ENCODE measurements at regions not wholly inside any gene's neighbourhood (a gene's known extent, or its start where the extent isn't known, plus 50 kb on each side); places are given as distances from the start of the nearest gene placed in this dataset.

DNA sequence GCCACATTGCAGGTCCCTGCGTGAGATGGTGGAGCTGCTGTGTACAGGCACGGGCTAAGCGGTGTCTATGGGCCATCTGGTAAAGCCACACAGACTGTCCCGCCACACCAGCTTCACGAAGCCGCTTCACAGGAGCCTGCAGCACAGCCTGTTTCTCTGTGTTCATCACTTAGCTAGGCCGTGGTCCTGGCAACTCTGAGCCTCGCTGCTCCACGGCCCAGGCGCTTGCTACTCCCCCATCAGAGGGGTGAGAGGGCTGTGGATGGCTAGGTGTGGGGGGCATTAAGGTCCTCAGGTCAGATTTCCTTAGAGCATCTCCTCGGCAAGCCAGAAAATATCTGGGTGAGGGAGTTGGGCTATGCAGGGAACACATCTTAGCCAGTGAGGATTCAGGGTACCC, 225.7 kb downstream of the GLI2 start:
- Histone ChIP-seq H3K4me3 (ENCODE audit: low read depth, low read length) (no peak overlapping the region), H3K9me3 (ENCODE audit: severe bottlenecking) (no peaks in the 10 kb centered on the region), H3K36me3 (no peaks in the 10 kb centered on the region), H3K27me3 (ENCODE audit: insufficient read depth, low read depth, severe bottlenecking) (no peaks in the 10 kb centered on the region), H3K27ac (no peak overlapping the region)
- DNase-seq: no peak
- TF ChIP-seq, protein P1, sequence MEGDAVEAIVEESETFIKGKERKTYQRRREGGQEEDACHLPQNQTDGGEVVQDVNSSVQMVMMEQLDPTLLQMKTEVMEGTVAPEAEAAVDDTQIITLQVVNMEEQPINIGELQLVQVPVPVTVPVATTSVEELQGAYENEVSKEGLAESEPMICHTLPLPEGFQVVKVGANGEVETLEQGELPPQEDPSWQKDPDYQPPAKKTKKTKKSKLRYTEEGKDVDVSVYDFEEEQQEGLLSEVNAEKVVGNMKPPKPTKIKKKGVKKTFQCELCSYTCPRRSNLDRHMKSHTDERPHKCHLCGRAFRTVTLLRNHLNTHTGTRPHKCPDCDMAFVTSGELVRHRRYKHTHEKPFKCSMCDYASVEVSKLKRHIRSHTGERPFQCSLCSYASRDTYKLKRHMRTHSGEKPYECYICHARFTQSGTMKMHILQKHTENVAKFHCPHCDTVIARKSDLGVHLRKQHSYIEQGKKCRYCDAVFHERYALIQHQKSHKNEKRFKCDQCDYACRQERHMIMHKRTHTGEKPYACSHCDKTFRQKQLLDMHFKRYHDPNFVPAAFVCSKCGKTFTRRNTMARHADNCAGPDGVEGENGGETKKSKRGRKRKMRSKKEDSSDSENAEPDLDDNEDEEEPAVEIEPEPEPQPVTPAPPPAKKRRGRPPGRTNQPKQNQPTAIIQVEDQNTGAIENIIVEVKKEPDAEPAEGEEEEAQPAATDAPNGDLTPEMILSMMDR (IDR thresholded peaks at IDR 0.05; ENCODE audit: low read depth, low read length): no peak

DNA sequence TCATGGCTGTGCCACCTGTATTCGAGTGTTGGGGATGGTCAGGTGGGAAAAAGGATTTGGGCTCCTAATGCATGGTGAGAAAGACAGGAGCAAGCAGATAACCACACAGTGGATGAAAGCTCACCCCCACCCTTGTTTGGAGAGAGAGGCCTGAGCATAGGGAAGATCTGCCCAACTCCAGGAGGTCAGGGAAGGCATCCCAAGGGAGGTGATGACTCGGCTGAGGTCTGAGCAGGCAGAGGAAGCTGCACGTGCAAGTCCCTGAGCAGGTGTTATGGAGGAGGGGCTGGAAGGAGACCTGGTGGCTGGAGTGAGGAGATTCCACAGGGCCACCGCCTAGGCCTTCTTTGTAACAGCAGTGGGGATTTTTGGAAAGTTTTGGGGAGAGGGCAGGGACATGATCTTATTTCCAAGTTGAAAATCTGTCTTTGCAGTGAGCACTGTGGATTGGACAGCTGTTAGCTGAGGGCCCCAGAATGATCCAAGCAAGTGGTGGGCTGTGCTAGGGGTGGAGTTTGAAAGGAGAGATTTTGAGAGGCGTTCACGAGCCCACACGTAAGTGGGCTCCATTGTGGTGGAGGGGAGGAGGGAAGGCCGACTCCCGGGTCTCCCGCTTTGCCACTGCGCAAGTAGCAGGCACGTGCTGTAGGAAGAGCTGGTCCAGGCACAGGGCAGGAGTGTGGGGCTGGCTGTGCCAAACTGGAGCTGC, 228.5 kb downstream of the GLI2 start:
- Histone ChIP-seq H3K9me3 (ENCODE audit: severe bottlenecking) (no peaks in the 10 kb centered on the region), H3K36me3 (no peaks in the 10 kb centered on the region), H3K27ac (no peak overlapping the region), H3K27me3 (ENCODE audit: insufficient read depth, low read depth, severe bottlenecking) (no peaks in the 10 kb centered on the region), H3K4me3 (ENCODE audit: low read depth, low read length) (no peak overlapping the region)
- no peak for DNase-seq
- TF ChIP-seq, protein P1 (IDR thresholded peaks at IDR 0.05; ENCODE audit: low read depth, low read length): no peak

DNA sequence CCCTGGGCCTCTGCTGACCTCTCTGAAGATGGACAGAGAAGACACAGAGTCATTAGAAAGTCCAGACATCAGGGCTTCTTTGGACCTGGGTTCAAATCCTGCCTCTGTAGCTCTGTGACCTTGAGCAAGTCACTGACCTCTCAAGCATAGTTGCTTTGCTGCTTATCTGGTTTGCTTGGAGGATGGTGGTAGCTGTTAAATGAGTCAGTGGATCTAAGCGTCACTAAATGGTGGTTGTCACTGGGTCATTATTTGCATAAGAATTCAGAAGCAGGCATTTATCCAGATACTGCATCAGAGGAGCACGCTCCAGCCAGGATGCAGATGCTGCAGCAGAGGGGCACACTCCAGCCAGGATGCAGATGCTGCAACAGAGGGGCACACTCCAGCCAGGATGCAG, 229.2 kb downstream of the GLI2 start:
- Histone ChIP-seq H3K27ac (no peak overlapping the region), H3K27me3 (ENCODE audit: insufficient read depth, low read depth, severe bottlenecking) (no peaks in the 10 kb centered on the region)
- DNase-seq: no peak

DNA sequence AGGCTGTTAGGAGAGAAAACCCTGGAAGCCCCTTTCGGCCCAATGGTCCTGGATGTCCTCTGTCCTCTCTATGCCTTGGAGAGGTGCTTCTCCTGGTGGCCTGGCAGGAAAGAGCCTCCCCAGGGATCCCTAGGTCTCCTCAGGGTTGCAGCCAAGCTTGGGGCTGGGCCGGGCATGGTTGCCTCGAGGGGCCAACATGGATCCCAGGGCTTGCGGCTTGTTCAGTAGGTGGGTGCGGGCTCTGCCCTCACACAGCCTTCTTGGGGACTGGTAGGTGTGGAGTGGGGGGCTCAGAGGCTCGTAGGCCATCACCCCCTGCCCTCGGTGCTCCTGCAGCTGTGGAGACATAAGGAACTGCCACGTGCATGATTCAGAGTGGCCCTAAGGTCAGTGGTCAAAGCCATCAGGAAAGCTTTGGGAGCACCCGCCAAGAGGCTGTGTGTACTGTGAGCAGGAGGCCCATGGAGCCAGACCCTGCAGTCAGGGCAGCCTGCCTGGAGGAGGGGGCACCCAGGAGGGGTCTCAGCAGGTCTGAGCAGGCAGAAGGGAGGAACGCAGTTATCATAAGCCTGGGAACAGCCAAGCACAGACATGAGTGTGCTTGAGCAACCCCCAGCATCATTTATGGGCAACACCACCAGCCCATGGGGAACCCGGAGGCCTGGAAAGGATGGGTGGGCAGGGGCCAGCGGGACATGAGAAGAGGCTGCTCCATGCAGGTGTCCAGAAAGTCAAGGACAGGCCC, 231.0 kb downstream of the GLI2 start:
- H3K4me3 ChIP-seq (ENCODE audit: low read depth, low read length): no peak overlapping the region
- H3K27ac ChIP-seq: no peak overlapping the region
- DNase-seq: no peak
- H3K27me3 ChIP-seq (ENCODE audit: insufficient read depth, low read depth, severe bottlenecking): no peaks in the 10 kb centered on the region
- TF ChIP-seq, protein P1 (IDR thresholded peaks at IDR 0.05; ENCODE audit: low read depth, low read length): no peak
- no peaks in the 10 kb centered on the region for H3K36me3 ChIP-seq
- H3K9me3 ChIP-seq (ENCODE audit: severe bottlenecking): no peaks in the 10 kb centered on the region

More for the DNA sequence above, 229.2 kb downstream of the GLI2 start:
- TF ChIP-seq, protein P1 (IDR thresholded peaks at IDR 0.05; ENCODE audit: low read depth, low read length): no peak
- H3K4me3 ChIP-seq (ENCODE audit: low read depth, low read length): no peak overlapping the region
- no peaks in the 10 kb centered on the region for H3K36me3 ChIP-seq
- H3K9me3 ChIP-seq (ENCODE audit: severe bottlenecking): no peaks in the 10 kb centered on the region

DNA sequence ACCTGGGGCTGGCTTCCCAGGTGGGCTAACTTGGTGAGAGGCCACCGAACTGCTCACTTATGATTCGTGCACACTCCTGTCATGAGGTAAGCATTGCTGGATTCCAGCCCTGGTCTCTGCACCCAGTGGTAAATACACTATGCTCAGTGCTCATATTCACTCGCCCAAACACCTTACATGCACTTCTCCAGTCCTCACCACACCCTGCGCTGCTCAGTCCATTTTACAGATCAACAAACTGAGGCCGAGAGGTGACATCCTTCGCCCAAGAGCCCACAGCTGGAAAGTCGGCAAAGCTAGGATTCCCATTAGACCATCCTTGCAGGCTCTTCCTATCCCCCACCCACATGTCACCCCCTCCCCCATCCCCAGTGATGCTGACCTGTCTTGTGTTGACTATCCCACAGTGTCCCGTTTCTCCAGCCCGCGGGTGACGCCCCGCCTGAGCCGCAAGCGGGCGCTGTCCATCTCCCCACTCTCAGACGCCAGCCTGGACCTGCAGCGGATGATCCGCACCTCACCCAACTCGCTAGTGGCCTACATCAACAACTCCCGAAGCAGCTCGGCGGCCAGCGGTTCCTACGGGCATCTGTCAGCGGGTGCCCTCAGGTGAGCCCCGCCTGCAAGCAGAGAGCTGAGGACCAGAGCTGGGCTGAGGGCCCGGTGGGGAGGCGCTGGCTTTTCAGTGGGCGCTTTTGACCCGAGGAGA, 232.8 kb downstream of the GLI2 start:
- no peaks in the 10 kb centered on the region for H3K27me3 ChIP-seq (ENCODE audit: insufficient read depth, low read depth, severe bottlenecking)
- H3K4me3 ChIP-seq (ENCODE audit: low read depth, low read length): no peak overlapping the region
- H3K9me3 ChIP-seq (ENCODE audit: severe bottlenecking): no peaks in the 10 kb centered on the region
- no peaks in the 10 kb centered on the region for H3K36me3 ChIP-seq
- H3K27ac ChIP-seq: no peak overlapping the region
- DNase-seq: no peak
- TF ChIP-seq, protein P1 (IDR thresholded peaks at IDR 0.05; ENCODE audit: low read depth, low read length): no peak
